Brain pericyte (primary cell): ENCODE measurements at regions not wholly inside any gene's neighbourhood (a gene's known extent, or its start where the extent isn't known, plus 50 kb on each side); places are given as distances from the start of the nearest gene placed in this dataset.

ENCODE experiments used
- DNase-seq: peaks from one replicate; pipeline ENCODE4 v3.0.0-alpha.2; 2012; ENCODE audit warnings: low read depth, low spot score

GRCh38 chr2:237270520-237270919 lies 143.4 kb downstream of the COL6A3 start:
- DNase-seq: no peak

DNA sequence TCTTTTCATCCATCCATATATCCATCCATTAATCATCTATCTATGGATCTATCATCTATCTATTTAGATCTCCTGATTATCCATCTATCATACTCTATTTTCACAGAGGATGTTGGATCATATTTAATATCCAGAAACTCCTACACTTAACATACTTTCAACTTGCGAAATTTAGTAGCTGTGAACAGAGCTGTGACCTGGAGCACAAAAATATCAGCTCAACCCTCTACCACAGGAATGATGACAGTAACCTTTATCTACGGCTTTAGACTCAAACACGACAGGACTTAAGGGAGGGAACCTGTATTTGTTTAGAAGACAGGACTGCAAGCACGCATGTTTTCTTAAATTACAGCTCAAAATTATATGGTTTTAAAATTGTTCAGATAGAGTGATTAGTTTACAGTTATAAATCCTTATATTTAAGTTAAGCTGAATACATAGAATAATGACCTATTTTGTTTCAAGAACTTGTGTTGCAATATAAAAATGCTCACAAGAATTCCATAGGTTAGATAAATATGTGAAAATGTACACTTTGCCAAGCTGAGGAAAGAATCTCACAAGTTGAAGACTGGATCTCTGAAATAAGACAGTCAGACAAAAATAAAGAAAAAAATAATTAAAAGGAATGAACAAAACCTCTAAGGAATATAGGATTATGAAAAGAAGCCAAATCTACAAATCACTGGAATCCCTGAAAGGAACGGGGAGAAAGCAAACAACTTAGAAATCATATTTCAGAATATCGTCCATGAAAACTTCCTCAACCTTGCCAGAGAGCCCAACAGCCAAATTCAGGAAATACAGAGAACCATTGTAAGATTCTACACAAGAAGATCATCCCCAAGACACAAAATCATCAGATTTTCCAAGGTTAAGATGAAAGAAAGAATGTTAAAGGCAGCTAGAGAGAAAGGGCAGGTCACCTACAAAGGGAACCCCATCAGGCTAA lies 142.0 kb downstream of the COL6A3 start:
- DNase-seq: no peak
